NCI-H146 (cell line): ENCODE measurements at regions not wholly inside any gene's neighbourhood (a gene's known extent, or its start where the extent isn't known, plus 50 kb on each side); places are given as distances from the start of the nearest gene placed in this dataset.

Source experiments
- DNase-seq: peaks from one replicate; lab custom pipeline; 2025; lab: John Stamatoyannopoulos, UW

DNA sequence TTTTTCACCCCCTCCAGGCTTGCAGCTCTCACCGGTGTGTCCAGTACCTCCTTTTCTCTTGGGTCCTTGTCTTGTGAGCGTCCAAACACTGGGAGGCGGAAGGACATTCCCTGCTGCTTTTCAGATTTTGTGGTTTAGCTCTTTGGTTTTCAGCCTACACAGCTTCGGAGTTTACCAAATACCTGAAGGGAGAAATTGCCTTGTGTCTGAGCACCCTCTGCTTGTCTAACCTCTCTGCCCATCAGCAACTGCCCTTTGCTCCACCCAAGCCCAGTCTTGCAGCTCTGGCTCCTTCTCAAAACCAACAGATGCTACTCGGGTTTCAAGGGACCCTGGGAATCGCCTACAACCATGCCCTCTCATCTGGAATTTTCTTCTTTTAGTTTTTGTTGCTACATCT lies 519.1 kb upstream of the IGFBP3 start:
- DNase-seq: no peak

DNA sequence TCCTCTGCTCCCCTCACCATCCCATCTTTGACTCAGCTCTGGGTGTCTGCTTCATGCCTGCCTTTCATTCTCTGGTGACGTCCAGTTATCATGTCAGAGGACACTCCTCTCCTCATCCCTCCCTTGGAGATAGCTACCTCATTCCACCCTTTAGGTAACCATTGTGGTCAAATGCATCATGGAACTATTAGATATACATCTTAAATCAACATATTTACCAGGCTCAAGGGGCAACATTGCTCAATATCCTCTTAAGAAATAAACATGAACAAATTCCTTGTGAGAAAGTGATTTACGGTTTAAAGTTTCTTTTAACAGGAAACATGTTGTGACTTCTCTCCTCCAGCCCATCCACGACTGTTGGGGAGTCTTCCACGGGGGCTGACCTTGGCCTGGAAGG lies 511.6 kb upstream of the IGFBP3 start:
- DNase-seq: no peak

DNA sequence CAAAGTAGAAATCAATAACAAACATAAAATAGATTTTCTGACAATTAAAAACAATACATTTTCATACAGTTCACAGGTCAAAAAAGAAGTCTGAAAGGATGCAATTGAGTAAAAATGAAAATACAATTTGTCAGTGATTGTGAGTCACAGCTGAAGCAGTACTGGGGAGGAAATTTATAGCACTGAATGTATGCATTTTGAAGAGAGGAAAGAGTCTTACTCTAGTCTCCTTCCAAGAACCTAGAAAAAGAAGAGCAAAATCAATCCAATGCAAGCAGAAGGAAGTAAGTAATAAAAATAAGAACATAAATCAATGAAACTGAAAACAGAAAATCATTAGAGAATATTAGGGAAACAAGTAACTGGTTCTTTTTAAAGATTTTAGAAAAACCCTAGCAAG lies 507.2 kb upstream of the IGFBP3 start:
- no peak for DNase-seq

DNA sequence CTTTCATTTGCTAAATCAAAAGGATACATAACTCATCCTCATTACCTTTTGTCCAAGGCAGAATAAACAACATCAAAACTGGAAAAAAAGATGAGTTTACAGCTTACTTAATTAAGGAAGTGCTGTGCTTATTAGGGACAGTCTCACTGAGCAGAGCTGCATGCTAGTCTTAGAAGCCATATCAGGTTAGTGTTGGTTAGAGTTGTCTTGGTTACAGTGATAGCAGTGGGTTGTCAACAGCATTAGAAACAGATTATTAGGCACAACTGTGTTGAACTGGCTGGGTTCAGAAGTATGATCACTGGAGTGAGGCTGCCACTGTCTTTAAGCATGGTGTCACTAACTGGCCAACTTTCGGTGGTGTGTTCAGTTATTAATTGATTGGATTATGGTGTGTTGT lies 503.9 kb upstream of the IGFBP3 start:
- DNase-seq: no peak

DNA sequence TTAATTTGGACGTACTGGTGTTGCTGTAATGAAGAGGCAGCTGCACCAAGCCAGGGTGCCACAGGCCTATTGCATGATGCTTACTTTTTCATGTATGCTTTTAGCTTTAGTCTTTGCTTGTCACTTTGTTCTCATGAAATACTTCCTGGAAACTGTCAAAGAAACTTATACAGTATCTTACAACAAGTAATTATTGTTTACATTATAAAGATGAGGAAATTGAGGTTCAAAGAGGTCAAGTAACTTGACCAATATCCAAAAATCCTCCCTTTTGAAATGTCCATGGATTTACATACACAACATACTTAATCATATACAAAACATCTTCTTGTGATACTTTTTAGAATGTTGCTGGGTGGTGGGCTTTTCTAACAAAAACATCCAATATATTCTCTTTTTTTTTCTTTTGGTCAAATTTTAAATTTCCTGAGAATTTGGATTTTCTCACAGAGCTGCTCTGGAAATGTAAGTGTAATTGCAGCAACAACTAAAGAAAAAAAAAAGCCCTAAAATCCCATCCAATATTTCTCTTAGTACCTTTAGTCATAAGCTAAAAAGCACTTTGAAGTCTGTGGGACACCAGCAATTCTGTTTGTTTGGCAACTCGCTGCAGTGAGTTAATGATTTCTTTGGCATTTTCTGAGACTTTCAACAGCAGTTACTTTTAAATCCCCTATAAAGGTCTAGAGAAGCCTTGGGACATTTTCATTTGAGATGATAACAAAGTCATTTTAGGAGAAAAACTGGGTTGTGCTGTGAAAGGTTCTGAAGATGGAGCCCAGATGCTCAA lies 500.6 kb upstream of the IGFBP3 start:
- no peak for DNase-seq

DNA sequence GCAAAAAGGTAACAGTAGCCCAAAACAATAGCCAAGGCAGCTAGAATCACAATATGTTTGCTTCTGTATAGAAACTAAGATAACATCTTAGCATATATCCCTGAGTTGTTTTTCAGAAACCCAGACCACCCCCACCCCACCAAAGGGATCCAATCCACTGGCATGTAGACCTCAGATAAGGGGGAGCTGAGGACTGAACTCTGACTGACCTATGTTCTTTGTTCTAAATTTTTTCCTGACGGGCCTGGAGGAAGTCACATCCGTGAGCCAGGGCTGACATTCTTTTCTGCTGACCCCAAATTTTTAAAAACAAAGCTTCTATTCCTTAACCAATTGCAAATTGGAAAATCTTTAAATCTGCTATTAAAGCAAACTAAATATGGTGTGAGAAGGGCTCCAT lies 493.9 kb upstream of the IGFBP3 start:
- no peak for DNase-seq

DNA sequence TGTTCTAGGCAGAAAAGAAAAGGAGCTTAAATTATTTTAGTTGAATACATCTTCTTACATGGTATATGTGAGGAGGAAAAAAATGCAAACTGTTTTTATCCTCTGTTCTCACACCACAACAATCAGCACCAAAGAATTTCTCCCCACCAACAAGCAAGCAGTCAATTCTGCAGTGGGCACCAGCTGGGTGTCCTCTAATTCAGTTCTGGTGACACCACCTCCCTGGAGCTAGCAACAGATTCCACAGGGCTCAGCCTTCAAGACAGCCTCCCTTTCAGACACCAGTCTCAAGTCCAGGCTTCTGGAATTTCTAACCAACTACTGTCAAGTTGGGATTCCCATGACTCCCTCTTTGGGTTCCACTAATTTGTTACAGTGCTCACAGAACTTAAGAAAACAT lies 490.2 kb upstream of the IGFBP3 start:
- DNase-seq: no peak

DNA sequence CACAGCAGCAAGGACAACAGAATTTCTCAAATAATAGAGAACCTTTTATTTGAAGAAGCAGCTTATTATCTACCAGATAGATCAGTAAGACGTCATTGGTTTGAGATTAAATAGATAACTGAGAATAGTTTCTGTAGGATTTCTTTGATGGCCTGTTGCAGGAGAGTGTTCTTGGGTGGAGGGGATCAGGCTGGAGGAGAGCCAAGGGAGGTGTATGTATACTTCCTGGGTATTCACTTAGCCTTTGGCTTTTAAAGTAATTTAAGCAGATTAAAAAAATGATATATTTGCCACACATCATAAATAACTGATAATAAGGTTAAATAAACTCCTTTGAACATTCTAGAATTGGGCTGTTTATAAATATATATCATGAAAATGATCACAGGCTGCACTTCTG lies 486.1 kb upstream of the IGFBP3 start:
- DNase-seq: no peak

DNA sequence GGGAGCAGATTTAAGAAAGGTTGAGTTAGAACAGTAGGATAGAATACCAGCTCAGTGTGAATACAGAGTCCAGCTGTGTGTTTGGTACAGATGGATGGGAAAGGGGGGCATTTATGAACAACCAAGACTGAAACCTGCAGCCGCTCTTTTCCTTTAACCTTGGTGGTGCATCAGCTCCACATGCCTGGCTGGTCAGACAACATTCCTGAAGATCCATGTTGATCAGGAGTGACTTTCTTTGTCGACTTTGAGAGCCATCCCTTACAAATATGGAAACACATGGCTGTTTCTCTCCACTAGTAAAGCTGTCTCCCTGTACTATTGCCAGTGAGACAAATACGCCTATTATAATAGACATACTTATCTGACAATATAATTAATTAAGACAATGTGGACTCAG lies 476.5 kb upstream of the IGFBP3 start:
- no peak for DNase-seq

DNA sequence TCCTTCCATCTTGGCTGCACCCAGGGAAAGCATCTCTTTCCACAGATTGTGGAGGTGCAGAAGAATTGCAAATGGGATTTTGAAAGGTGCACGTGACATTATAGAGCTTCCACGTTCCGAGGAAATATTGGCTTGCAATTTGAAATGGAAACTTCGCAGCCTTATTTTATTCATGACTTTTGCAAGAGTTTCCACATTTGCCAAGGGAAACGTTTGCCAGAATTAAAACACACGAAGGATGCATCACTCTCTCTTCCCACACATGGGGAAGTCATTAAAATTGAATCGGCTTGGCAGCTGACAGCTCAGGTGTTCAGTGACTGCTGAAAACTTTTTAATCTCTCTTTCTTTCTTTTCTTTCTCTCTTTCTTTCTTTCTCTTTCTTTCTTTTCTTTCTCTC lies 475.4 kb upstream of the IGFBP3 start:
- no peak for DNase-seq

DNA sequence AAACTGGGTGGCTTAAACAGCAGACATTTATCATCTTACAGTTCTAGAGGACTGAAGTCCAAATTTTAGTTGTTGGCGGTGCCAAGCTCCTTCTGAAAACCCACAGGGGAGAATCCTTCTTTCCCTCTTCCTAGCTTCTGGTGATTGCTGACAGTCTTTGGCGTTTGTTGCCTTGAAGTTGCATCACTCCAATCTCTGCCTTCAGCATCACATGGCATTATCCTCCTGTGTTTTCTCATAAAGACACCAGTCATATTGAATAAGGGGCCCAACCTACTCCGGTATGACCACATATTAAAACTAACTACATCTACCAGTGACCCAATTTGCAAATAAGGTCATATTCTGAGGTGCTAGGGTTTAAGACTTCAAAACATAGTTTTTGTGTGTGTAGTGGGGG lies 472.1 kb upstream of the IGFBP3 start:
- no peak for DNase-seq

DNA sequence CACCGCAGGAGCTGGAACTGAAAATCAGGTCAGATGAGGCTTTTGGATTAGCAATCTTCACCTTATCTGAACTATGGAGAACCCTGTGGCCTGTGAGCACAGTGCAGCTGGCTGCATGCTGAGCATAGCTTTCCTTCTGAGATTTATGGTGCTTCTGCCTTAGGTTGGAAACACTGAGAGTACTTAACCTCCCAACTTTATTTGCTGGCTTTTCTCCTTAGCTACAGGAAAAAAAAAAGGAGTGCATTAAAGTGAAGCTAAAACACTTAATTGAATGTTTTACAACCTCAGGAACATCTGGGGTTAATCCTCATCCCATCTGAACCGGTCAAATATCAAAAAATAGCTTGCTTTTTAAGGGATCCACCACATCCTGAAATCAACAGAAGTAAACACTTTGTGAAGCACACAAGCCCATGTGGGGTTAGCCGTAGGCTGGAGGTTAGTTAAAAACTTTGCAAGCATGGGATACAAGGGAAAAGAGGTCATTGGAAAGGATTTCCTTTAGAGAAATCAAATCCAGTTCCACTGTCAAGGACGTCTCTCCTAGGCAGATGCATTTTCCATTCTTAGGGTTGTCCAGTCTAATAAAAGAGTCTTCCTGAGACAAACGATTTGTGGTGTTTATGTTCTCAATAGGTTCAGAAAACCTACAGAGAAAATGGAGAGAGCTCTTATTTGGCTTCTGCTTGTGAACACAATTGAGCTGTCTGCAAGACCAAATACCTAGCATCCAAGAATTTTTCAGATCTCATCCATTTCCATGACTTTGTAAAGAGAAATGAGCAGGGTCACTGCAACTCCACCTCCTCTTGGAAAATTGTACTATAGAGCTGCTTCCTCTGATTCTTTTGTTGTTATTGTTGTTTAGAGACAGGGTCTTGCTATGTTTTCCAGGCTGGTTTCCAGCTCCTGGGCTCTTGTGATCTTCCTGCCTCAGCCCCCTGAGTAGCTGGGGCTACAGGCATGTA lies 470.4 kb upstream of the IGFBP3 start:
- no peak for DNase-seq

DNA sequence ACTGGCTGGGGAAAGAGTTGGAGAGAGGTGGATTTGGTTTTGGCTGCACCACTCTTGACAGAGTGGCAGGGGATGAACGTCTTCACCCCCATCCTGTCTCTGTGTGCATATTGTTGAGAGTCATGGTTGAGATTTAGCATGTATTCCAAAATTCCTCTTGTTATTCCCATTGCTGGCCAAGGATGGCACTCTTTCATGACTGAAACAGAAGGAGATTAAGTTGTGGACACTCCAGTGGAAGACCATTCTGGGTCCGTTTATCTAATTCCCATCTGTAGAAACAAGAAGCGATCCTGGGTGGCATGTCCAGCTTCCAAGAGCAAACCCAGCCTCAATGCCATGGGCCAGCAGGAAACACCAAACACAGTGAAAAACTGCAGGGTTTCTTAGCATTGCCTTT lies 469.0 kb upstream of the IGFBP3 start:
- no peak for DNase-seq

DNA sequence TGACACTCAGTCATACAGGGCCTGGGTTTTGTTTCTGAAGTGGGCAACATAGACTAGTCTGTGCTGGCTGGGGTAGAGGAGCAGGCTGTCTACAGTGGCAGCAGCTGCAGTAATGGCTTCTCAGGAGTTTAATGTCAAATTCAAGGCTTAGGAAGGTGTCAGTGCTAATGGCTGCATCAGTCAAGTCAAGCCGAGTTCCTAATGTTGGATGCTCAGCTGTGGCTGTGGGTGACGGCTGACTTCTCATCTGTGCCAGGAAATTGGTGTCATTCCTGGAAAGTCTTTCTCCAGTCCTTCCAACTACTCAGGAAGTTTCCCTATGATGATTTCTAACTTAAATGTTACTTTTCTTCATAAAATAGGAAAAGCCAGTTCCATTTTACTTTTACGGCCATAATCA lies 468.1 kb upstream of the IGFBP3 start:
- no peak for DNase-seq

DNA sequence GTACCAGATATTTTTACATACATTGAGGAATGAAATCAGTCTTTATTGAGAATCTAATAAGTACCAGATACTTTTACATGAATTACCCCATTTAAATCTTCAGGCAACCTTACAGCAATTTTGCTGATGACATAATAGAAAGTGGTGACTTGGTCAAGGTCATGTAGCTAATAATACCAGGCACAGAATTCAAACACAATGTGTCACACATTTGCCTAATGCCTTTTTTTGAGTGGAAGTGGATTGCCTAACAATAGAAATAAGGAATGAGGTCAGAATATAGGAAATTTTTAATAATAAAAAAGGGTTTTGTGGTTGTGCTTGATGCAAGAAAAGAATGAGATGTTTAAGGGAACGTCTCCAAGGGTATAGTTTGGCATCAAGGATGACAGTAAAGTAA lies 466.6 kb upstream of the IGFBP3 start:
- DNase-seq: no peak

DNA sequence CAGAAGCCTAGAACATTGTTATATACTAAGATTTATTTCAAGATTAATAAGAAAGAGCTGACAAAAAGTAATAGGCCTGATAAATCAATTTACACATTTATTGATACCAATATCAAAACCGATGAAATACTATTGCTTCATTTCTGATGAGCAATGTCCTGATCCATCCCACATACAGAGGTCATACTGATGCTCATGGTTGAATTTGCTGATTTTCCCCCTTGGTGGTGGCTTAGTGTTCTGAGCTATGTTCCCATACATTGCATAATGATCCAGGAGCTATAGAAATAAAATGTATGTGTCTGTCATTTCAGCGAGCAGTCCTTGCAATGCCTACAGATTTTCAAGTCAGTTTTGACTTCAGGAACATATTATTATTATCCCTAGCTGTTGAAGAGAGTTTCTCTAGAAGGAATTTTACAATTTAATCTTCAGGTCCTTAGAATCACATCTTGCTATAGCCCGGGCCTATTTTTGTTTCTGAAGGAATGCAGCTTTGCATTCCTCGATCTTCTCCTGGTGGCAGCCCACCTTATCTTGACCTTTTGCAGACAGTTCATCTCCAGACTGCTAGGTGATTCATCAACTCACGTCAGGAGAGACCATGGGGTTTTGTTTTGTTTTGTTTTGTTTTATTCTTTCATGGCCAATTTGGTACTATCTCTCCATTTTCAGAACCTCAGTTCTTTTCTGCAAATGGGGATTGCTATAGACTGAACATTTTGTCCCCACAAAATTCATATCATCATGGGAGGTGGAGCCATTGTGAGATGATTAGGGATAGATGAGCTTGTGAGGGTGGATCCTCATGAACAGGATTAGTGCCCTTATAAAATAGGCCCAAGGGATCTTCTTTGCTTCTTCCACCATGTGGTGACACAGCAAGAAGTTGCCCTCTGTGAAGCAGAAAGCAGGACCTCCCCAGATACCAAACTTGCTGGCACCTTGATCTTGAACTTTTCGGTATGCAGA lies 465.6 kb upstream of the IGFBP3 start:
- DNase-seq: no peak

DNA sequence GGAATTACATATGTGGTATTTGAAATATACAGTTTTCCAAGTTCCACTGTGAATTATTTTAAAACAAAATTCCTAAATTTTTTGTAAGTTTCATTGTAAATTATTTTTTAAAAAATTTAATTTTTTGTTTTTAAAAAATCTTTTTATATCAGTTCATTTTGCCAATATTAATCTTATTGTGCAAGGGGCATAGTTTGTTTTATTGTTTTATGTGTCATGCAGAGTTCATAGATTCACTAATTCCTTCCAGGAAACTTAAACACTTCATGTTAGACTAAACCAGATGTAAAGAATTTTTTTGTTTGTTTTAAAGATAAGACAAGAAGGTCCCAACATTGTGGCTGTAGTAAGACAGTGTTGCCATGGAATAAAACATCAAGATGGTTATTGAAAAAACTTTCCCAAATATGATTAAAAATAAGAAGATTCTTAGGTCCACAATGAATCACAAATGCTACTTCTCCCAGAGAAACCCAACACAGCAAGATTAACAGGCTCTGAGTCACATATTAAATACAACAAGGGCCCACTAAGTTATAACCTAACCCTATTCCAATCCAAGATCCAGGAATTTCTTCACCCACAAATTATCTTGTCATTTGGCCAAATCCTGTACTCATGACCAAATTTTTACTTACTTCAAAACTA lies 464.7 kb upstream of the IGFBP3 start:
- DNase-seq: no peak

DNA sequence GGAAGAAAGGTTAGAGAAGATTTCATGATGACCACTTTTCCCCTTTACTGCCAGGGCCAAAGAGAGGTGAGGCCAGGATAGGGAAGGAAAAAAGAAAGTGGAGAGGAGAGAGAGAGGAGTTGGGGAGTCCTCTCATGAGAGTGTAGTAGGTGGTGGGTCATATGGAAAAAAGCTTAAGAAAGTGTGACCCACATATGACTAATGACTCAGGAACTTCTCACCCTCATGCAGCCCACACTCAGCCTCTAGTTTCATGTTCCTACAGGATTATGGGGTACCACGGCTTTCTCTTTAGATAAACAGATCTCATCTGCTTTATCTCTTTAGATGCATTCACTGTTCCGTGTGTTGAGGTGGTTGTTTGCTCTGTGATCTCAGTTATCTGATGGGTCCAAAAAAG lies 462.5 kb upstream of the IGFBP3 start:
- DNase-seq: no peak

DNA sequence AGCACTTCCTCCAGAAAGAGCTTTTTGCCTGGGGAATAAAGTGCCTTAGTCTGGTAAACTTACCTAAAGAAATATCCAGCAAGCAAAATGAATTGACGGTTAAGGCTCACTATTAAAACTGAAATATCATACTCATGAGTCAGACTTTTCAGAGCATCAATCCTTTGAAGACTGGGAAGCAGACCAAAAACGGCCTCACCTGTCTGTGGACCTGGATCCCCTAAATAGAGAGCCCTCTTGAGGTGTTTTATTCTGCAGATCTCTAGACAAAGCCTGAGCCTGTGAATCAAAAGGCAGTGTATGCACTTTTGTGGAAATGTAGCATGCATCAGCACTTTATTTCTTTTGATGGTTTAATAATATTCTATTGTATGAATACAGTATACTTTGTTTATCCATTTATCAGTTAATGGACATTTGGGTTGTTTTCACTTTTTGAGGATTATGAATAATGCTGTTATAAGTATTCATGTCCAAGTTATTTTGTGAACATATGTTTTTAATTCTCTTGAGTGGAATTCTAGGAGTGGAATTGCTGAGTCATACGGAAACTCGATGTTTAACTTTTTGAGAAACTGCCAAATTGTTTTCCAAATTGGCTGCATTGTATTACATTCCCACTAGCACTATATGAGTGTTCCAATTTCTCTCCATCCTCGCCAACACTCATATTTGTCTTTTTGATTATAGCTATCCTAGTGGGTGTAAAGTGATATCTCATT lies 449.0 kb upstream of the IGFBP3 start:
- DNase-seq: no peak

DNA sequence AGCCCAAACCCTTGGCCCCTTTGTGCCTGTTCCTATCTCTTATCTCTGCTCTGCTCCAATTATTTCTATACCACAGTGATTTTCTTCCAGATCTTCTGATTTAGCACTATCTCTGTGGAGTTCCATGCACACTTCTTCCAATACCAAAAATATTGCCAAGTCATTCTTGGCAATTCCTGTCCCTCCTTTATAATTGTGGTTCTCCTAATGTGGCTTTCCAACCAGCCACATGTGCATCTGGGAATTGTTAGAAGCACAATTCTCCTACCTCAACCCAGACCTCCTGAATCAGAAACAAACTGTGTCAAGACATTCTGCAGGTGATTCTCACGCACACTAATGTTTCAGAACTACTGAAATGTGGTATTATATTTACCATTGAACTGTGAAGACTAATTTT lies 447.8 kb upstream of the IGFBP3 start:
- DNase-seq: no peak

DNA sequence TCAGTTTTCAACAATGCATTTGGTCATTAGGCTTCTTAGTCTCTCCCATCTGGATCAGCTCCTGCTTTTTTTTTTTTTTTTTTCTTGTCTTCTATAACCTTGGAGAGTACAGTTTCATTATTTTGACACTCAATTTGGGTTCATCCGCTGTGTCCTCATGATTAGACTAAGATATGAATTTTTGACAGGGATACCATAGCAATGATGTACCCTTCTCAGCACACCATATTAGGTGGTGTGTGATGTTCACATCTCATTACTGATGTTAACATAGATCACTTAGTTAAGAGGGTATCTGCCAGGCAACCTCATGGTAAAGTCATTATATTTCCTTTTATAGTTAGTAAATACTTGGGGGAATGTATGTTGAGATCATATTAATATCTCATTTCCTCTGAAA lies 445.5 kb upstream of the IGFBP3 start:
- DNase-seq: no peak
